Loucy (cell line): ENCODE measurements at regions not wholly inside any gene's neighbourhood (a gene's known extent, or its start where the extent isn't known, plus 50 kb on each side); places are given as distances from the start of the nearest gene placed in this dataset.

Experiments
- H2AFZ ChIP-seq: fragments of 200-600 bp; sonication (generic); 2 replicates; pipeline ENCODE4 v1.6.0; 2016; ENCODE audit warnings: antibody characterized with exemption, mild to moderate bottlenecking, low read length, moderate library complexity
- H3F3A ChIP-seq: fragments of 200-600 bp; 2 replicates; pipeline ENCODE4 v1.6.0; 2016; ENCODE audit warnings: antibody characterized with exemption, low read depth, mild to moderate bottlenecking
- H3K27me3 ChIP-seq: fragments of 200-600 bp; sonication (generic); 2 replicates; pipeline ENCODE4 v1.6.1; 2014; ENCODE audit warnings: low read length, mild to moderate bottlenecking; ENCODE audit not compliant: insufficient read depth, poor library complexity, severe bottlenecking
- H3K36me3 ChIP-seq: fragments of 200-600 bp; sonication (generic); 2 replicates; pipeline ENCODE4 v1.6.1; 2016; ENCODE audit warnings: low read length; ENCODE audit not compliant: insufficient read depth
- H3K4me1 ChIP-seq: fragments of 200-600 bp; sonication (generic); 2 replicates; pipeline ENCODE4 v1.5.1; 2014; ENCODE audit warnings: low read length, mild to moderate bottlenecking; ENCODE audit not compliant: insufficient read depth, poor library complexity, severe bottlenecking
- H3K4me2 ChIP-seq: fragments of 200-600 bp; sonication (generic); 2 replicates; pipeline ENCODE4 v1.6.0; 2014; ENCODE audit warnings: antibody characterized with exemption, low read length, low read depth, mild to moderate bottlenecking; ENCODE audit not compliant: poor library complexity, severe bottlenecking
- H3K4me3 ChIP-seq: fragments of 200-600 bp; sonication (generic); 2 replicates; pipeline ENCODE4 v1.5.1; 2014; ENCODE audit warnings: low read length, mild to moderate bottlenecking, mixed read lengths; ENCODE audit not compliant: poor library complexity, severe bottlenecking
- H3K79me2 ChIP-seq: fragments of 200-600 bp; sonication (generic); 2 replicates; pipeline ENCODE4 v1.6.1; 2014; ENCODE audit warnings: low read length; ENCODE audit not compliant: insufficient read depth
- H3K9ac ChIP-seq: fragments of 200-600 bp; sonication (generic); 2 replicates; pipeline ENCODE4 v1.6.0; 2014; ENCODE audit warnings: mild to moderate bottlenecking, low read depth, low read length, moderate library complexity; ENCODE audit not compliant: poor library complexity, severe bottlenecking
- H3K9me2 ChIP-seq: fragments of 200-600 bp; sonication (generic); replicated peaks from 2 replicates; pipeline ENCODE4 v1.6.1; 2016; ENCODE audit warnings: low read depth, low read length, mixed read lengths
- H3K9me3 ChIP-seq: fragments of 200-600 bp; sonication (generic); 2 replicates; pipeline ENCODE4 v1.6.1; 2014; ENCODE audit warnings: mild to moderate bottlenecking, antibody characterized with exemption, low read length, low read depth; ENCODE audit not compliant: insufficient read depth
- H4K20me1 ChIP-seq: fragments of 200-600 bp; sonication (generic); 2 replicates; pipeline ENCODE4 v1.6.0; 2014; ENCODE audit warnings: antibody characterized with exemption, low read length, mild to moderate bottlenecking; ENCODE audit not compliant: insufficient read depth, poor library complexity, severe bottlenecking
- CTCF ChIP-seq: fragments of 200-600 bp; sonication (generic); conservative IDR thresholded peaks from 2 replicates; pipeline ENCODE4 v1.5.1; 2014; ENCODE audit warnings: mild to moderate bottlenecking, antibody characterized with exemption, low read length
- EZH2phosphoT487 ChIP-seq: fragments of 200-600 bp; IDR thresholded peaks from 2 replicates; pipeline ENCODE4 v1.6.1; 2018; ENCODE audit warnings: antibody characterized with exemption, mild to moderate bottlenecking, moderate library complexity, borderline replicate concordance

GRCh38 chr5:17799521-17799920 lies 165.3 kb downstream of the TAF11L14 start:
- Histone ChIP-seq H3K4me2 (no peak overlapping the region), H3K79me2 (no peaks in the 10 kb centered on the region), H3K4me3 (no peak overlapping the region), H3K9me2 (no peaks in the 10 kb centered on the region), H2AFZ (no peak overlapping the region), H3K36me3 (no peaks in the 10 kb centered on the region), H3K27me3 (no peaks in the 10 kb centered on the region), H4K20me1 (no peaks in the 10 kb centered on the region), H3K9me3 (no peaks in the 10 kb centered on the region), H3K4me1 (no peaks in the 10 kb centered on the region), H3K9ac (no peak overlapping the region), H3F3A (no peaks in the 10 kb centered on the region)
- TF ChIP-seq EZH2phosphoT487 (no peak), CTCF (no peak)

DNA sequence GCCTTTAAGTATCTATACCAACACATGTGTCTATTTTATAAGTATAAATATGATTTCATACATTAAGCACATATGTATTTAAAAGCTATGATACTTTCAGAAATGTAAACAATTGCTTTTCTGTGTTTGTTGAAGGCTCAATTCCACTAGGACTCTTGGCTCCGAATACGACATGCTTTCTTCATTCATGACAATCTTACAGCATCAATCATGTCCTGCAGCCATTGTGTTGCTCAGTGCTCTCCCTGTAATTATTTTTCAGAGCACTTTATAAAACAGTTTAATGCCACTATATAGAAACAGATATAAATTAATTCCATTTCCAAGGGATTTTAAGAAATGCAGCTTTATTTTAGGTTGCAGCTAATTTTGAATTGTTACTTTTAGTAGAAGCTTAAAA lies 167.3 kb downstream of the TAF11L14 start:
- Histone ChIP-seq H3K4me3 (no peak overlapping the region), H3K79me2 (no peaks in the 10 kb centered on the region), H3F3A (no peaks in the 10 kb centered on the region), H4K20me1 (no peaks in the 10 kb centered on the region), H2AFZ (no peak overlapping the region), H3K9me3 (no peaks in the 10 kb centered on the region), H3K9ac (no peak overlapping the region), H3K27me3 (no peaks in the 10 kb centered on the region), H3K9me2 (no peaks in the 10 kb centered on the region), H3K4me2 (no peak overlapping the region), H3K36me3 (no peaks in the 10 kb centered on the region), H3K4me1 (no peaks in the 10 kb centered on the region)
- TF ChIP-seq CTCF (no peak), EZH2phosphoT487 (no peak)

- Histone ChIP-seq H3K27me3 (no peaks in the 10 kb centered on the region), H4K20me1 (no peaks in the 10 kb centered on the region), H2AFZ (no peak overlapping the region), H3K4me3 (no peak overlapping the region), H3K36me3 (no peaks in the 10 kb centered on the region), H3K4me2 (no peak overlapping the region), H3K9me2 (no peaks in the 10 kb centered on the region), H3F3A (no peaks in the 10 kb centered on the region), H3K9me3 (no peaks in the 10 kb centered on the region), H3K9ac (no peak overlapping the region), H3K4me1 (no peaks in the 10 kb centered on the region), H3K79me2 (no peaks in the 10 kb centered on the region)
- no peak for TF ChIP-seq EZH2phosphoT487
- no peak for TF ChIP-seq CTCF
These were observed 168.0 kb downstream of the TAF11L14 start for GRCh38 chr5:17802256-17802655.
